ENCODE measurements at regions not wholly inside any gene's neighbourhood (a gene's known extent, or its start where the extent isn't known, plus 50 kb on each side); places are given as distances from the start of the nearest gene placed in this dataset.

DNA sequence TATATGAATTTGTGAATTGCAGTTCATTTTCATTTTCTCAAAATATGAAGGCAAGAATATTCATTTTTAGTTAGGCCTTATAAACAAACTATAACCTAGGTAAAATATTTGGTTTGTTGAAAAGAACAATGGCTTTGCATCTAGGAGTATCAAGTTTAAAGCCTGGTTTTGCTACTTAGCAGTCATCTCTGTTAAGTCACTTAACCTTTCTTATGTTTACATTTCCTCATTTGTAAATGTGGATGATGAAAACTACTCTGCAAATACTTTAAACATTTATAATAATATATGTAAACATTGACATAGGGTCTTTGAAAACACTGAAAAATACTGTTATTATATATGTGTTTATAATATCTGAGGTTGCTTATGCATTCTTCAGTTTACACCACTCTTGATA is 135.5 kb downstream of the CENPW start:
- DNase-seq (ENCODE audit: low read depth) = no peak
- TF ChIP-seq CTCF (IDR thresholded peaks at IDR 0.05; ENCODE audit: control insufficient read depth, insufficient read depth, low read depth, low read length, missing control alignments) = no peak
- no peak overlapping the region for H3K4me3 ChIP-seq (ENCODE audit: control insufficient read depth, low read depth, low read length)

DNA sequence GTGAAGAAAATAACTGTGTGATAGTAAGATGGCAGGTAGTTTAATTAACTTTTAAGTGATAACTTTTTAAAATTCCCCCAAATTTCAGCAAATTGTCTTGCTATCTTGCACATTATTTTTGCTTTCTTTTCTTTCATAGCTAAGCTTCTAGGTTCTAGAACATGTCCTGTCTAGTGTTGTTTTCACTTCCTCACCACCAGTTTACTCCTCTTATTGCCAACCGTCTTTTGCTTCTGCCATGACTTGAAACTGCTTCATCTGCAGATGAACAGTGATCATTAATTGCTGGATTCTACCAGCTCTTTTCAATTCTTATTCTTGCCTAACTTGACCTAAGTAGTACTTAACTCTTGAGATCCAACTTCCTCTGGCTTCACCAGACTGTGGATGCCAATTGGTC is 137.8 kb downstream of the CENPW start:
- DNase-seq (ENCODE audit: low read depth) = no peak
- no peak for TF ChIP-seq CTCF (IDR thresholded peaks at IDR 0.05; ENCODE audit: control insufficient read depth, insufficient read depth, low read depth, low read length, missing control alignments)
- H3K4me3 ChIP-seq (ENCODE audit: control insufficient read depth, low read depth, low read length) = no peak overlapping the region

DNA sequence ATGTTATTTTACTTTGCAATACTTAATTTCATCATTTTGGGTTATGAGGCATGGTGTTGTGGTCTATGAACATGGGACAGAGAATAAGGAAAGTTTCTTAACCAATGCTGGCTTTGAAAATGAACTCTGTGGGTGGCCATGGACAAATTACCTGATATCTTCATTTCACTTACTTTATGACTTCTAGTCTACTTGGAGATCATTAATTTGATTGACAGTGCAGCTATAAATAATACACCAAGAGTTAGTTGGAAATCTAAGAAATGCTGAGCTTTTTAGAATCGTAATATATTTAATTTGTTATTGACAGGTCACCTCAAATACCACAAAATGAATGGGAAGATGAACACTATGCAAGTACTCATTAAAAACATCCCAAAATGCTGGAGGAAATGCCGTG is 140.4 kb downstream of the CENPW start:
- TF ChIP-seq CTCF (IDR thresholded peaks at IDR 0.05; ENCODE audit: control insufficient read depth, insufficient read depth, low read depth, low read length, missing control alignments) = no peak
- no peak overlapping the region for H3K4me3 ChIP-seq (ENCODE audit: control insufficient read depth, low read depth, low read length)
- no peak for DNase-seq (ENCODE audit: low read depth)

- TF ChIP-seq CTCF (IDR thresholded peaks at IDR 0.05; ENCODE audit: control insufficient read depth, insufficient read depth, low read depth, low read length, missing control alignments) = no peak
- no peak for DNase-seq (ENCODE audit: low read depth)
Measured at GRCh38 chr6:126481319-126481718, 141.4 kb downstream of the CENPW start.

GRCh38 chr6:126504792-126505191 is 164.9 kb downstream of the CENPW start:
- no peak for TF ChIP-seq CTCF (IDR thresholded peaks at IDR 0.05; ENCODE audit: control insufficient read depth, insufficient read depth, low read depth, low read length, missing control alignments)
- no peak overlapping the region for H3K4me3 ChIP-seq (ENCODE audit: control insufficient read depth, low read depth, low read length)
- DNase-seq (ENCODE audit: low read depth) = no peak

More at GRCh38 chr6:126481319-126481718, 141.4 kb downstream of the CENPW start:
- no peak overlapping the region for H3K4me3 ChIP-seq (ENCODE audit: control insufficient read depth, low read depth, low read length)

GRCh38 chr6:126513198-126513597 is 173.3 kb downstream of the CENPW start:
- no peak for TF ChIP-seq CTCF (IDR thresholded peaks at IDR 0.05; ENCODE audit: control insufficient read depth, insufficient read depth, low read depth, low read length, missing control alignments)
- no peak overlapping the region for H3K4me3 ChIP-seq (ENCODE audit: control insufficient read depth, low read depth, low read length)
- DNase-seq (ENCODE audit: low read depth) = no peak

- no peak for TF ChIP-seq CTCF (IDR thresholded peaks at IDR 0.05; ENCODE audit: control insufficient read depth, insufficient read depth, low read depth, low read length, missing control alignments)
- DNase-seq (ENCODE audit: low read depth) = no peak
- H3K4me3 ChIP-seq (ENCODE audit: control insufficient read depth, low read depth, low read length) = no peak overlapping the region
Measured at GRCh38 chr6:126516411-126516810, 176.5 kb downstream of the CENPW start.

Data from AG09309 (cell line).